BLaER1 treated with 17β-estradiol and CSF1 and Interleukin-3, amounts not matched to agents 10 nM and 100 nM (cell line): ENCODE measurements at regions not wholly inside any gene's neighbourhood (a gene's known extent, or its start where the extent isn't known, plus 50 kb on each side); places are given as distances from the start of the nearest gene placed in this dataset.

Experiments
- H3K27ac ChIP-seq, 11 experiments: shearing (Covaris generic); formaldehyde crosslinking; 2 replicates each; pipeline ENCODE4 v1.8.1; 2022
- H3K27me3 ChIP-seq, 11 experiments: shearing (Covaris generic); formaldehyde crosslinking; 2 replicates each; pipeline ENCODE4 v1.8.1; 2022
- H3K36me3 ChIP-seq, 11 experiments: shearing (Covaris generic); formaldehyde crosslinking; 2 replicates each; pipeline ENCODE4 v1.8.1; 2022
- H3K4me1 ChIP-seq, 10 experiments: shearing (Covaris generic); formaldehyde crosslinking; 2 replicates each; pipeline ENCODE4 v1.8.1; 2022
- H3K4me2 ChIP-seq, 11 experiments: shearing (Covaris generic); formaldehyde crosslinking; 2 replicates each; pipeline ENCODE4 v1.8.1; 2022
- H3K4me3 ChIP-seq, 10 experiments: shearing (Covaris generic); formaldehyde crosslinking; 2 replicates each; pipeline ENCODE4 v1.8.1; 2022
- H3K9ac ChIP-seq, 11 experiments: shearing (Covaris generic); formaldehyde crosslinking; 2 replicates each; pipeline ENCODE4 v1.8.1; 2022
- H3K9me3 ChIP-seq, 11 experiments: shearing (Covaris generic); formaldehyde crosslinking; replicated peaks in 1 of 11; 2 replicates each; pipeline ENCODE4 v1.8.1; 2022
- H4K20me1 ChIP-seq, 11 experiments: shearing (Covaris generic); formaldehyde crosslinking; 2 replicates each; pipeline ENCODE4 v1.8.1; 2022
- Cebpa-rat ChIP-seq, 11 experiments: shearing (Covaris generic); IDR thresholded peaks; 2 replicates each; pipeline ENCODE4 v1.8.1; 2022

- H3K4me2 ChIP-seq: peak overlapping the region in 3 of 11 experiments; percentile 8 to 68 (median 51); a peak in 4 of 22 replicates
Measured at GRCh38 chr5:120151825-120152224, 312.3 kb upstream of the PRR16 start.

DNA sequence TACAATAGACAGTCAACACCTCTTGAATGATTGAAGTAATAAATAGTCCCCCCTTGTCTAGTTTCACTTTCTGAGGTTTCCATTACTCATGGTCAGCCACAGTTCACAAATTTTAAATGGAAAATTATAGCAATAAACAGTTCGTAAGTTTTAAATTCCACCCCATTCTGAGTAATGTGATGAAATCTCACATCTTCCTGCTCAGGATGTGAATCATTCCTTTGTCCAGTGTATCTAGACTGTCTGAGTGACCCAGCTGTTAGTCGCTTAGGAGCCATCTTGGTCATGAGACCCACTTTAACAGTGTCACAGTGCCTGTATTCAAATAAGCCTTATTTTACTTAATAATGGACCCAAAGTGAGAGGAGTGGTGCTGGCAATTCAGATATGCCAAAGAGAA lies 311.6 kb upstream of the PRR16 start:
- H3K27me3 ChIP-seq: no peaks in the 10 kb centered on the region
- H3K27ac ChIP-seq: peak overlapping the region in 3 of 11 experiments; percentile 37 to 58 (median 58); a peak in 5 of 22 replicates
- H4K20me1 ChIP-seq: no peaks in the 10 kb centered on the region
- H3K9me3 ChIP-seq: no peaks in the 10 kb centered on the region; a peak in 1 of 22 replicates
- no peaks in the 10 kb centered on the region for H3K36me3 ChIP-seq
- no peak for TF ChIP-seq Cebpa-rat (IDR thresholded peaks at IDR 0.05)
- H3K9ac ChIP-seq: no peak overlapping the region
- H3K4me3 ChIP-seq: no peak overlapping the region
- H3K4me1 ChIP-seq: peaks cover 0 to 19% (median 0%) of the 10 kb centered on the region in 10 experiments; a peak in 4 of 20 replicates
- H3K4me2 ChIP-seq: peak overlapping the region in 3 of 11 experiments; percentile 8 to 68 (median 51); a peak in 4 of 22 replicates

More at GRCh38 chr5:120151825-120152224, 312.3 kb upstream of the PRR16 start:
- Histone ChIP-seq H3K4me3 (no peak overlapping the region), H3K36me3 (no peaks in the 10 kb centered on the region), H3K4me1 (peaks cover 0 to 19% (median 0%) of the 10 kb centered on the region in 10 experiments; a peak in 4 of 20 replicates), H3K9ac (no peak overlapping the region), H4K20me1 (no peaks in the 10 kb centered on the region), H3K27me3 (no peaks in the 10 kb centered on the region), H3K9me3 (peaks cover 0 to 6% (median 0%) of the 10 kb centered on the region in 11 experiments; a peak in 5 of 22 replicates), H3K27ac (peak overlapping the region in 3 of 11 experiments; percentile 37 to 58 (median 58); a peak in 4 of 22 replicates)
- no peak for TF ChIP-seq Cebpa-rat (IDR thresholded peaks at IDR 0.05)

- TF ChIP-seq Cebpa-rat (IDR thresholded peaks at IDR 0.05): no peak
- no peaks in the 10 kb centered on the region; a peak in 1 of 22 replicates for H3K9me3 ChIP-seq
- no peak overlapping the region for H3K9ac ChIP-seq
- H3K4me1 ChIP-seq: peaks cover 0 to 19% (median 0%) of the 10 kb centered on the region in 10 experiments; a peak in 4 of 20 replicates
- peak overlapping the region in 3 of 11 experiments; percentile 8 to 68 (median 51); a peak in 4 of 22 replicates for H3K4me2 ChIP-seq
- H3K27ac ChIP-seq: peak overlapping the region in 3 of 11 experiments; percentile 37 to 58 (median 58); a peak in 5 of 22 replicates
- no peak overlapping the region for H3K4me3 ChIP-seq
- no peaks in the 10 kb centered on the region for H4K20me1 ChIP-seq
- no peaks in the 10 kb centered on the region for H3K27me3 ChIP-seq
- H3K36me3 ChIP-seq: no peaks in the 10 kb centered on the region
Measured at GRCh38 chr5:120152931-120153330, 311.2 kb upstream of the PRR16 start.

DNA sequence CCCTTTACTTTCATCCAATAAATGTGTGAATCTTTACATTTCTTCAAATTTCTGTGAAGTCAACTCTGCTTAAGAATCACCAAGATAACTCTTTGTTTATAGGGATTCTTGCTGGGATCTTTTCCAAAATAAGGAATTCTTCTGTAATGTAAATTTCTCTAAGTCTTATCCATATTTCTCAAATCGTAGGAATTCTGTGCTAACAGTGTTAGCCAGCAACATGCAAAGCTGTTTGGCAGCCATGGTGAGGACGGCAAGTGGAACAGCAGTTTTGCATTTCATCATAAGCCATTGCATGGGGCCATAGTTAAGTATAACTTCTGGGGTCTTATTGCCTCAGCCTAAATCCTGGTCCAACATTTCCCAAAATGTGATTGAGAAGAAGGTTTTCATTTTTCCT lies 310.5 kb upstream of the PRR16 start:
- H3K4me3 ChIP-seq: no peak overlapping the region
- H3K36me3 ChIP-seq: no peaks in the 10 kb centered on the region
- no peak overlapping the region for H3K27ac ChIP-seq
- no peak overlapping the region for H3K9ac ChIP-seq
- H3K27me3 ChIP-seq: no peaks in the 10 kb centered on the region
- no peaks in the 10 kb centered on the region for H4K20me1 ChIP-seq
- no peak for TF ChIP-seq Cebpa-rat (IDR thresholded peaks at IDR 0.05)
- H3K9me3 ChIP-seq: no peaks in the 10 kb centered on the region; a peak in 1 of 22 replicates
- peaks cover 0 to 19% (median 0%) of the 10 kb centered on the region in 10 experiments; a peak in 4 of 20 replicates for H3K4me1 ChIP-seq
- no peak overlapping the region for H3K4me2 ChIP-seq

DNA sequence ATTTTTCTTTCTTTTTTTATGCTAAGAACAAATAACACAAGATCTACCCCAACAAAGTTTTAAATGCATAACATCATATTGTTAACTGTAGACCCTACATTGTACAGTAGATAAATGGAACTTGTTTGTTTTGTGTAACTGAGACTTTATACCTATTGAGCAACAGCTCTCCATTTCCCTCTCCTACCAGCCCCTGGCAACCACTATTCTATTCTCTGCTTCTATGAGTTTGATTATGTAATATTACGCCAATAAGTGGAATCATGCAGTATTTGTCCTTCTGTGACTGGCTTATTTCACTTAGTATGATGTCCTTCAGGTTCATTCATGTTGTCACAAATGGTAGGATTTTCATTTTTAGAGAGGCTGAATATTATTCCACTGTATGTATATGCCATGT lies 308.2 kb upstream of the PRR16 start:
- Histone ChIP-seq H3K36me3 (no peaks in the 10 kb centered on the region), H3K27ac (no peak overlapping the region), H3K9me3 (no peaks in the 10 kb centered on the region; a peak in 1 of 22 replicates), H3K4me3 (no peak overlapping the region), H3K27me3 (no peaks in the 10 kb centered on the region), H4K20me1 (no peaks in the 10 kb centered on the region), H3K4me1 (peaks cover 0 to 19% (median 0%) of the 10 kb centered on the region in 10 experiments; a peak in 4 of 20 replicates), H3K9ac (no peak overlapping the region), H3K4me2 (no peak overlapping the region)
- TF ChIP-seq Cebpa-rat (IDR thresholded peaks at IDR 0.05): no peak

- TF ChIP-seq Cebpa-rat (IDR thresholded peaks at IDR 0.05): no peak
- Histone ChIP-seq H3K27me3 (no peaks in the 10 kb centered on the region), H4K20me1 (no peaks in the 10 kb centered on the region), H3K9ac (no peak overlapping the region), H3K9me3 (no peaks in the 10 kb centered on the region), H3K36me3 (no peaks in the 10 kb centered on the region), H3K4me1 (peaks cover 0 to 2% (median 0%) of the 10 kb centered on the region in 10 experiments; a peak in 1 of 20 replicates), H3K4me2 (no peak overlapping the region), H3K4me3 (no peak overlapping the region), H3K27ac (no peak overlapping the region)
Measured at GRCh38 chr5:120158211-120158610, 305.9 kb upstream of the PRR16 start.

- no peaks in the 10 kb centered on the region for H3K27me3 ChIP-seq
- no peak overlapping the region for H3K4me3 ChIP-seq
- no peak overlapping the region for H3K9ac ChIP-seq
- H3K27ac ChIP-seq: no peak overlapping the region
- no peak overlapping the region for H3K4me2 ChIP-seq
- no peak for TF ChIP-seq Cebpa-rat (IDR thresholded peaks at IDR 0.05)
- no peaks in the 10 kb centered on the region for H3K4me1 ChIP-seq
- no peaks in the 10 kb centered on the region for H3K36me3 ChIP-seq
- H3K9me3 ChIP-seq: no peaks in the 10 kb centered on the region
- no peaks in the 10 kb centered on the region for H4K20me1 ChIP-seq
Measured at GRCh38 chr5:120159155-120159554, 304.9 kb upstream of the PRR16 start.

- TF ChIP-seq Cebpa-rat (IDR thresholded peaks at IDR 0.05): no peak
- H3K4me2 ChIP-seq: no peak overlapping the region
Measured at GRCh38 chr5:120160124-120160895, 303.8 kb upstream of the PRR16 start.

GRCh38 chr5:120162321-120162720 lies 301.8 kb upstream of the PRR16 start:
- no peaks in the 10 kb centered on the region for H3K27me3 ChIP-seq
- H3K36me3 ChIP-seq: no peaks in the 10 kb centered on the region
- no peaks in the 10 kb centered on the region for H4K20me1 ChIP-seq
- no peak overlapping the region for H3K4me2 ChIP-seq
- H3K9me3 ChIP-seq: no peaks in the 10 kb centered on the region
- H3K4me3 ChIP-seq: no peak overlapping the region
- no peak for TF ChIP-seq Cebpa-rat (IDR thresholded peaks at IDR 0.05)
- H3K9ac ChIP-seq: no peak overlapping the region
- peaks cover 0 to 6% (median 0%) of the 10 kb centered on the region in 10 experiments; a peak in 2 of 20 replicates for H3K4me1 ChIP-seq
- no peak overlapping the region for H3K27ac ChIP-seq

More at GRCh38 chr5:120160124-120160895, 303.8 kb upstream of the PRR16 start:
- Histone ChIP-seq H3K9me3 (no peaks in the 10 kb centered on the region), H3K36me3 (no peaks in the 10 kb centered on the region), H3K9ac (no peak overlapping the region), H3K27ac (no peak overlapping the region), H3K4me1 (peaks cover 0 to 5% (median 0%) of the 10 kb centered on the region in 10 experiments; a peak in 1 of 20 replicates), H3K4me3 (no peak overlapping the region), H4K20me1 (no peaks in the 10 kb centered on the region), H3K27me3 (no peaks in the 10 kb centered on the region)
